ENCODE measurements at regions not wholly inside any gene's neighbourhood (a gene's known extent, or its start where the extent isn't known, plus 50 kb on each side); places are given as distances from the start of the nearest gene placed in this dataset.

DNA sequence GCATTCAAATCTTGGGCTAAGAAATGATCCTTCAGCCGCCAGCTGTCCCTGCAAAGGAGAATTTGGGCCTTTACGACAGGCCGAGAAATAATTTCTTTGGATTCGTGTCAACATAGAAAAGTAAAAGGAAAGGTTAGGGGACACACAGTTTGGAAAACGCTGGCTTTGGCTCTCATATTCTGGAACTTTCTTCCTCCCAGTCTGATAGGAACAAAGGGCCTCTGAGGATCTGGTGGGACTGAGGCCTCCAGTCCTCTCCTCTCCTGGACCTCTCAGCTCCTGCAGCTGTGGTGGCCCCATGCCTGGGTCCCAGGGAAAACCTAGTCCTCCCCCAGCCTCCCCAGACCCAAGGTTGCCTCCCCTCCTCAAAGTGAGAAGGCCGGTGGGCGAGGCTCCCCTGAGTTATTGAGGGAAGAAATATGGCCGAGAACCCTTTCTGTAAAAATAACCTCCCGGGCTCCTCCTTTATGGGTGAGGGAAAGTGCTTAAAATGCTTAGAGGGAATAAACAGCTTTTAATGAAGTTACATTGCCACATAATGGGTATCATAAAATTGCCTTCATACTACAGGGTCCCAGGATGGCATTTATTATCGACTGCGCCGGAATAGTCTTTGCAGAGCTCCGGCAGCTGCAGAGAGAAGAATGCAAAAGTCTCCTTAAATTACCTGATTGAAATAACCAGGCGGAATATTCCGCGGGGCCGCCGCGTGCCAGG, 188.3 kb downstream of the PHETA1 start:
- no peak for DNase-seq (ENCODE audit: extremely low read depth, low read depth)

GRCh38 chr12:111178181-111179081, 190.5 kb downstream of the PHETA1 start:
- no peak for DNase-seq (ENCODE audit: extremely low read depth, low read depth)

- no peak for DNase-seq (ENCODE audit: extremely low read depth, low read depth)
Observed at GRCh38 chr12:111175396-111176094, 193.3 kb downstream of the PHETA1 start.

GRCh38 chr12:111174961-111175345, 193.9 kb downstream of the PHETA1 start:
- DNase-seq (ENCODE audit: extremely low read depth, low read depth): no peak

DNA sequence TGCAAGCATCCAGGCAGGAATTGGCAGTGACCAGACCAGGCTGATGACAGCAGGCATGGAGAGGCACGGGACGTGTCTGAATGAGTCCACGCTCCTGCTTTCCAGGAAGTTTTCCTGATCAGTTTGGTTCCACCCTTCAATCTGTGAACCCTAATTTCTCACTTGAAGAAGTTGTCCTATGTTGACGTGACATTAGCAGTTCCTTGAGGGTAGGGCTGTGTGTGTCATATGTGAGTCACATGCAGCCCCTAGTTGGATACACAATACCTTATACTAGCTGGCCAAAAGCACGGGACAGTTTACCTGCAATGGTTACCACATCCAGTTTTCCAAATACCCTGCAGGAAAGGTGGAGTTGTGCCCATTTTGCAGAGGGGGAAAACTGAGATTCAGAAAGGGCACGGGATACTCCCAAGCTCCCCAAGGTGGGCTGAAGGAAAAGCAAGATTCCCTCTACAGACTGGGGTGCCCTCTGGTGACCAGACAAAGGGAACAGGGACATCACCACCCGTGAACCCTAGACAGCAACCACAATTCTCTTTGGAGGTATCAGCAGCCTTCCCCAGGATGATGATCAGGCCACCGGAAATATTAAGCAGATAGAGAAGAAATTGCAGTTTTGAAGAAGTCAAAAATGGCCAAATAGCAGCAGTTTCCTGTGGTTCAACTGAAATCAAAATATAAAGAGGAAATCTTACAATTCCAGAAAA, 194.5 kb downstream of the PHETA1 start:
- DNase-seq (ENCODE audit: extremely low read depth, low read depth): peak; percentile 16

DNA sequence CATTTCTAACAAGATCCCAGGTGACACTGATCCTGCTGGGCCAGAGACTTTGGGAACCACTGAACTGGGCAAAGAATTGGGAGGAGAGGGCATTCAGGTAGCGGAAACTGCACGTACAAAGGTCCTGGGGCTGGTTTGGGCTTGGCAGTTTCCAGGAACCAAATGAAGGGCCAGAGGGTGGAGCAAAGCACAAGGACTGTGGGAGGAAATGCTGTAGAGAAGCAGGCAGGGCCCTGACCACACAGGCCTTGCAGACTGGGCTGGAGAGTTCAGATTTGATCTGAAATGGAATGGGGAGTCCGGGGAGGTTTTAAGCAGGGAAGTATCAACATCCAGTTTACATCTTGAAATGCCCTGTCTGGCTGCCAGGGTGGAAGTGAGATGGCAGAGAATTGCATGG, 195.1 kb downstream of the PHETA1 start:
- no peak for DNase-seq (ENCODE audit: extremely low read depth, low read depth)

DNA sequence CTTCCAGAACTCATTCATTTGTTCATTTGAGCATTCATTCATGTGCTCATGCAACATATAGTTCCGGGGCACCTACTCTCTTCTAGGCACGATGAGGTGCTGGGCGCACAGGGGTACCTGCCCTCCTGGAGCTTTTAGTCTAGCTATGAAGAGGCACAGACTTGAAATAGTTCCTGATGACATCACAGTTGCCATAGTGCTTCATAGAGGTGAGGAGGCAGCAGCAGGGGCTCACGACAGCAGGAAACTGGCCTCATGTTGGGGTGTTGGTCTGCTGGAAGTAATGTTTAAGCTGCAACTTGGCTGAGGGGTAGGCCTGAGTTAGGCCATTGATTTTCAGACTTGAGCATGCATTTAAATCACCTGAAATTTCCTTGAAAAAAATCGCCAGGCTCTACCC, 195.5 kb downstream of the PHETA1 start:
- DNase-seq (ENCODE audit: extremely low read depth, low read depth): no peak

DNA sequence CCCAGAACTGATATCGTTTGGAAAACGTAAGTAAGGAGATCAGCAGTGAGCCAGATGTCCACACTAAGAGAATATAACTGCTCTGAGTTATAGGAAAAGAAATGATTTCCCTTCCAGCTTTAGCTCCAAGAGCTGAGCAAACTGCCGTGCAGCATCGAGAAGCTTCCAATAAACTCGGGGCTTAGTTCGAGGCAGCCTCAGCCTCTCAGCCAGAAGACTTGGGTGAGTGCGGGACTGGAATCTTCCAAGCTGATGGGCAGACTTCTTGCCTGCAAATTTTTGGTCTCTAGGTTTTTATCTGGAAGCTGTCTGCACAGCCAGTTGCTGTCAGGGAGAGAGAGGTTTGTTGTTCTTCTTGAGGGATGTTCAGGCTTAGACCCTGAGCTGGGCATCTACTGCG, 196.1 kb downstream of the PHETA1 start:
- DNase-seq (ENCODE audit: extremely low read depth, low read depth): no peak

GRCh38 chr12:111171832-111172231, 197.1 kb downstream of the PHETA1 start:
- DNase-seq (ENCODE audit: extremely low read depth, low read depth): no peak

DNA sequence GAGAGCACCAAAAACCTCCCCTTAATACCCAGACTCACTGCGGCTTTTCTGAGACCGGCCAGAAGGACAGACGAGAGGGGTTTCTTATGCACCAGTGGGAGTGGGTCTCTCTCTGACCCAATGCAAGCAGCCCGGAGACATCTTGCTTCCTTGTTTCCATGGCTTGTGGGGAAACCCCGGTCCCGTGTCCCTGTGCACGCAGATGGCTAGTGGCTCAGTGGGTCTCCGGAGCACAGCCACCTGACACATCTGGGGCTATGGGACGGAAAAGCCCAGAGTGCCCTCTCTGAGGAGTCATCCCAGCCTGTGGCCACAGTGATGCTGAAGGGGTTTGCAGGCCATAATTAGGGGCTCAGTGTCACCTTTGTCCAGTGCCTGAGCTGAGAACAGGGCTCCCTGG, 197.6 kb downstream of the PHETA1 start:
- no peak for DNase-seq (ENCODE audit: extremely low read depth, low read depth)

DNA sequence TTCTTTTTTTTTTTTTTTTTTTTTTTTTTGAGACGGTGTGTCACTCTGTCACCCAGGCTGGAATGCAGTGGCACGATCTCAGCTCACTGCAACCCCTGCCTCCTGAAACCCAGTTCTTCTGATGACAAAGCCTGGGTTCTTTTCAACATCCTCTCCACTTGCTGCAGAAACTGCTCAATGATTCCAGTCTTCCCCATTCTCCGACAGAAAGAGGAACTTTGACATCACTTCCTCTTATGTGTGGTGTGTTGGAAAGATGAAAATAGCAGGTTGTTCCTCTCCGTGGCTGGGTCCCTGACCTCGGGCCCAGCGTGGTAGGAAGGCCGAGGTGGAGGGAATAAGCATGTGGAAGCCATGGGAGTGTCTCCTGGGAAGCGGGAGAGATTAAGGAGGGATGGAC, 198.4 kb downstream of the PHETA1 start:
- no peak for DNase-seq (ENCODE audit: extremely low read depth, low read depth)

- DNase-seq (ENCODE audit: extremely low read depth, low read depth): no peak
Observed at GRCh38 chr12:111169456-111169855, 199.4 kb downstream of the PHETA1 start.

DNA sequence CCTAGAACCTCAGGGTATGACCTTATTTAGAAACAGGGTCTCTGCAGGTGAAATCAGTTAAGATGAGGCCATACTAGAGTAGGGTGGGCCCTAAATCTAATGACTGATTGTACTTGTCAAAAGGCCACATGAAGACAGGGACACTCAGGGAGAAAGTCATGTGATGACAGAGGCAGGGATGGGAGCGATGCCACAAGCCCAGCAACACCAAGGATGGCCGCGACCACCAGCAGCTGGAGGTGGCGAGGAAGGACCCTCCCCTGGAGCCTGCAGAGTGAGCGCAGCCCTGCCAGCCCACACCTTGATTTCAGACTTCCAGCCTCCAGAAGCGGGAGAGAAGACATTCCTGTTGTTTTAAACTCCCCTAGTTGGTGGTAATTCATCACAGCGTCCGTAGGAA, 199.9 kb downstream of the PHETA1 start:
- no peak for DNase-seq (ENCODE audit: extremely low read depth, low read depth)

- DNase-seq (ENCODE audit: extremely low read depth, low read depth): no peak
Observed at GRCh38 chr12:111168009-111168900, 200.6 kb downstream of the PHETA1 start.

GRCh38 chr12:111166779-111167540, 201.9 kb downstream of the PHETA1 start:
- no peak for DNase-seq (ENCODE audit: extremely low read depth, low read depth)

GRCh38 chr12:111164833-111165525, 203.9 kb downstream of the PHETA1 start:
- DNase-seq (ENCODE audit: extremely low read depth, low read depth): no peak

DNA sequence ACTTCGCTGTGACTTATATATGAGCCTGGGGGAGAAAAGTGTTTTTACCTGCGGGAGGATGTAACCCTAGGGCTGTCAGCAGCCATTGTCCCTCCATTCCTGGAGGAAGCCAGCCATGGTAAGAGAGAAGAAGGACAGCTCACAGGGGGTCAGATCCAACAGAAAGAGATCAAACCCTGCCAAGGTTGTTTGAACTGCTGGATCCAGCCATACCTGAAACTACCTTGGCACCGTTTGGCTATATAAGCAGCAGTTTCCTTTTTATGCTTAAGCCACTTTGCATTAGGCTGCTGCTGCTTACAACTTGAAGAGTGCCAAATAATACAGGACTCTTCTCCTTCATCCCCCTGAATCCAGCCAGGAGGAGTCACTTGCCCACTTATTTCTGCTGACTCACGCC, 205.5 kb downstream of the PHETA1 start:
- no peak for DNase-seq (ENCODE audit: extremely low read depth, low read depth)

- DNase-seq (ENCODE audit: extremely low read depth, low read depth): no peak
Observed at GRCh38 chr12:111161898-111162297, 207.0 kb downstream of the PHETA1 start.
